ENCODE measurements at regions not wholly inside any gene's neighbourhood (a gene's known extent, or its start where the extent isn't known, plus 50 kb on each side); places are given as distances from the start of the nearest gene placed in this dataset.

GRCh38 chr2:155519529-155520130 lies 812.9 kb downstream of the NR4A2 start:
- ATAC-seq = no peak

More at GRCh38 chr2:155519529-155520130, 812.9 kb downstream of the NR4A2 start:
- no peaks in the 10 kb centered on the region for H3K4me1 Mint-ChIP-seq
- no peaks in the 10 kb centered on the region for H3K79me2 ChIP-seq (replicated peaks; ENCODE audit: insufficient read depth)
- no peaks in the 10 kb centered on the region for H3K9me2 ChIP-seq (ENCODE audit: insufficient read depth)
- no peaks in the 10 kb centered on the region for H3K36me3 ChIP-seq (ENCODE audit: insufficient read depth)
- H3K4me2 ChIP-seq = no peak overlapping the region
- no peak overlapping the region for H3K4me3 Mint-ChIP-seq
- no peak overlapping the region for H2AFZ ChIP-seq
- no peak overlapping the region for H3K4me3 ChIP-seq
- H3F3A ChIP-seq (replicated peaks; ENCODE audit: low read depth) = no peaks in the 10 kb centered on the region
- H3K27ac Mint-ChIP-seq = no peak overlapping the region
- TF ChIP-seq JUNB (IDR thresholded peaks at IDR 0.05; ENCODE audit: unreplicated experiment) = no peak
- no peak for TF ChIP-seq CREB1 (CRISPR knock-in tag; IDR thresholded peaks at IDR 0.05; ENCODE audit: low read depth)
- no peak for TF ChIP-seq STAT1 (IDR thresholded peaks at IDR 0.05; ENCODE audit: unreplicated experiment)
- TF ChIP-seq CTCF (conservative IDR thresholded peaks at IDR 0.05; ENCODE audit: low read depth in 2 of 2) = no peak
- no peak for TF ChIP-seq ZNF462 (CRISPR knock-in tag; IDR thresholded peaks at IDR 0.05)
- TF ChIP-seq REST (IDR thresholded peaks at IDR 0.05; ENCODE audit: unreplicated experiment) = no peak
- TF ChIP-seq EZH2phosphoT487 (IDR thresholded peaks at IDR 0.05; ENCODE audit: unreplicated experiment) = no peak
- no peak for TF ChIP-seq EZH2 (IDR thresholded peaks at IDR 0.05; ENCODE audit: low read depth, unreplicated experiment)
- no peak for TF ChIP-seq NANOG (IDR thresholded peaks at IDR 0.05; ENCODE audit: borderline replicate concordance)
- TF ChIP-seq ETS1 (IDR thresholded peaks at IDR 0.05) = no peak
- TF ChIP-seq POLR2AphosphoS5 (IDR thresholded peaks at IDR 0.05; ENCODE audit: low read depth) = no peak
- TF ChIP-seq ZNF114 (CRISPR knock-in tag; IDR thresholded peaks at IDR 0.05) = no peak
- TF ChIP-seq ZNF331 (CRISPR knock-in tag; IDR thresholded peaks at IDR 0.05; ENCODE audit: low read depth) = no peak
- no peaks in the 10 kb centered on the region for H3K4me1 ChIP-seq (ENCODE audit: insufficient read depth)
- H4K20me1 ChIP-seq (replicated peaks; ENCODE audit: insufficient read depth) = no peaks in the 10 kb centered on the region
- no peak overlapping the region for H3K27ac ChIP-seq (ENCODE audit: low read depth)
- H3K27me3 ChIP-seq (ENCODE audit: insufficient read depth) = no peaks in the 10 kb centered on the region
- H3K27me3 Mint-ChIP-seq (ENCODE audit: insufficient read depth, low read depth, poor library complexity) = no peaks in the 10 kb centered on the region
- DNase-seq (ENCODE audit: low spot score) = no peak
- no peaks in the 10 kb centered on the region for H3K36me3 Mint-ChIP-seq (ENCODE audit: low read depth)
- no peaks in the 10 kb centered on the region for H3K9me3 Mint-ChIP-seq

Measured in GM23338 (cell line).